ENCODE measurements at regions not wholly inside any gene's neighbourhood (a gene's known extent, or its start where the extent isn't known, plus 50 kb on each side); places are given as distances from the start of the nearest gene placed in this dataset.

DNA sequence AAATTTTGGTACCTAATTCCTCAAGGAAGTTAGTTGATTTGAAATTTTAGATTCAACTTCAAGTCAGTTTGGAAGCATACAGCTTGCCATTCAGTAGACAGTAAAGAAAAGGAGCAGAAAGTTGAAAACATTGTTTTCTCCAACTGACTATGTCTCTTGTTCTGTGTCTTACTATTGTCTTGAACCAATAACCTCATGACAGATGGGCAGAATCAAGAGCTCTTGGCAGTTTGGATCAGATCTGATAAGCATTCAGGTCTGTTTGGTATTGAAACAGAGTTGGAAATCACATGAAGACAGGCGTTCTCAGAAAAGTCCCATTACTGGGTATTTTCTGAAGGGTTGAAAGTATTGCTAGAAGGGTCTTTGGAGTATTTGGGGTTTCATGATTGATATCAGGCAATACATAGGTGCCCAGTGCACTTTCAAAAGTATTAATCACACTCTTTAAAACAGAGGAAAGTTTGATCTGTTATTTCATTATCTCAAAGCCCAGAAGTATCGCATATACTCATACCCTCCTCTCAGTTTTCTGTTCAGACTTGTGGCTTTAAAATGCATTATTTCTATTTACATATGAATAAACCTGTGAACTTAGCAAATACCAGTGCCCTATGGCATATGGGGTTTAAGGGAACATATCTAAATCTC is 428.4 kb upstream of the ZEB2 start:
- DNase-seq = no peak

DNA sequence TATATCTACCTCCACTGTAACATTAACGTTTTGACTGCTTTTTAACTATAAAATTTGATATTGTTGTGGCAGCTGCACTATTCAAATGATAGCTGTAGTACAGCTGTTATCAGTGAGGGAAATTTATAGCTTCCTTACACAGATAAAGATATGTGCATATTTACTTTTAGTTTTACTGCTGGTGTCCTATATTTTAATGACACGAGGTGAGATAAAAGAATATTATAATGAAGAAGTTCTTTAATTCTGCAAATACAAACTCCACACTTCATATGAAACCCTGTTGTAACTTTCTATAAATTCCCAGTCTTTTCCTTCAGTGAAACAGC is 427.8 kb upstream of the ZEB2 start:
- DNase-seq = no peak

DNA sequence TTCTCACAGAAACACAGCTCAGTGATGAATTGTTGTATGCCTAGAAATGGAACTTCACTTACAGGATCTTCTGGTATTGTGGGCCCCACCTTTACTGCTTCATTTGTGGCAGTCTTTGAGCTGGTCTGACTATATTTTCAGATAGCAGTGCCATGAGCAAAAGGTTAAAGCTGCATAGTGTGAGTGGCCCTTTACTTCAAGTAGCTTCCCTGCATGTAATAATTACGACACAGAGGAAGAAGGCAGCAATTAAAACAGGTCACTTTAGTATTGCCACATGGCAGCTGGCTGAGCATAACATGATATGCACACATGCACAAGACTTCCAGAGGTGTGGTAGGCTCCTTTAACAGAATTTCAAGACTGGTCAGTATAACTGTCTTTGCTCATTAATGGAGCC is 426.3 kb upstream of the ZEB2 start:
- DNase-seq = no peak

DNA sequence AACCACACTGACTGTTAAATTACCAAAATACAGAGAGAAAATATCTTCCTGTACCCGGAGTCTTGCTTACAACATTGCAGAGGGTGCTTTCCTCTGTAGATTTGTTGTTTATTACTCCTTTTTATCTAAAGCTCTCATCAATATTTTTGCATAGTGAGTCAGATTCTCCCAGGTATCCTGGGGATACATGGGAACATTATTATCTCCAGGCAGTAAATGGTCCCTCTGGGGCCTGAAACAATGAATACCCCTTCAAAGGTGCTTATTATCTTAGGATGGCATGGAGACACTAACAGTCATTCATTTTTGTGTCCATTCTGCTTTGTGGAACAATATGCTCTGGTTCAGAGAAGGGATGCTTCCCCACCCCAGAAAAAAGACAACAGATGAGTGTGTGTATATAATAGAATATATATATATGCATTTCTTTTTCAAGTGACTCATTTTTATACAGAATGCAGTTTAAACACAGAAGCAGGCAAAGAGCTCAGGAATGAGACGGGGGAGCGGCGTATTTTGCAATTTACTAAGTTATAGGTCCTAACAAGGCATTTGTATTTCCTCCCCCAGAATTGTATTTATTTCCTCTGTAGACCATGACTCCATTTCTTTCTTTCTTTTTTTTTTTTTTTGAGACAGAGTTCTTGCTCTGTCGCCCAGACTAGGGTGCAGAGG is 424.8 kb upstream of the ZEB2 start:
- DNase-seq = no peak

DNA sequence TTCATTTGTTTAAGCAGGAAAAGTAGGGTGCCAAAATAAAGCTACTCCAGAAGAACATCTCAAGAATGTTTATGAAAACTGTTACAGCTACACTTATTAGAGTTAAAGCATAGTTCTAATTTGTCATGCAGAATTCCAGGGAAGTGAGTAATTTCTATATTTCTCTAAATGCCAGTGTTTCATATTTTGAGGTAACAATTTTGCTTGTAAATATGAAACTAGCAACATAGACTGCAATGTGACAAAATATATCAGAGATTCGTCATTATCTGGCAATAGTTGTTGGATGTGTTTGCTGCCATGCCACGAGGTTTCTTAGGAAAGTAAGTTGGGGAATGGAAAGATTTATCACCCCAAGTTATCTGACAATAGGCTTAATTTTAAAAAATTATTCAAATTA is 424.1 kb upstream of the ZEB2 start:
- no peak for DNase-seq

DNA sequence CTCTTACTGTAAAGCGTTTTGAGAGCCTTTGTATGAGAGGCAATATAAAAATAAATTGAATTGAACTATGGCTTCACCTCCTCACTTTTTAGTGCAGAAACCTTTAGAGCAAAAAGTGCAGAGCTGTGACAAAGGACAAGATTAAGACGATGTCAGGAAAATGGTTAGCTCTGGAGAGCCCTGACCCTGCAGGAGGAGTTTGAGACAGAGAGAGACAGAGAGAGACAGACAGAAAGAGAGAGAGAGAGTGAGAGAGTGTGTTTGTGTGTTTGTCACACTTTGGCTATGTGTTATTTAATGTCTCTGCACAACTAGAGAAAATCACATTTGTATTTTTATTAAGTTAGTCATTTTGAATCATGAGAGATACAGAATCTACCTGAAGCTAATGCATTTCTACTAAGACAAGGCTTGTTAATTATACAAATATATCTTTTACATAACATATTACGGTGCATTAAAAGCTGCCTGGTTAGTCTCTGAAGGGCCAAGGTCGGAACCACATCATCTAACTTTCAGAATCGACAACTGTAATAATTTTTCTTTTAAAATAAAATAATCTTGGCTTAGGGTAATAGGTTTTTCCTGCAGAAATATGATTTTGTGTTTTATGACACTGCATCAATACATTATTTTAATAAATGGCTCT is 423.5 kb upstream of the ZEB2 start:
- DNase-seq = no peak

DNA sequence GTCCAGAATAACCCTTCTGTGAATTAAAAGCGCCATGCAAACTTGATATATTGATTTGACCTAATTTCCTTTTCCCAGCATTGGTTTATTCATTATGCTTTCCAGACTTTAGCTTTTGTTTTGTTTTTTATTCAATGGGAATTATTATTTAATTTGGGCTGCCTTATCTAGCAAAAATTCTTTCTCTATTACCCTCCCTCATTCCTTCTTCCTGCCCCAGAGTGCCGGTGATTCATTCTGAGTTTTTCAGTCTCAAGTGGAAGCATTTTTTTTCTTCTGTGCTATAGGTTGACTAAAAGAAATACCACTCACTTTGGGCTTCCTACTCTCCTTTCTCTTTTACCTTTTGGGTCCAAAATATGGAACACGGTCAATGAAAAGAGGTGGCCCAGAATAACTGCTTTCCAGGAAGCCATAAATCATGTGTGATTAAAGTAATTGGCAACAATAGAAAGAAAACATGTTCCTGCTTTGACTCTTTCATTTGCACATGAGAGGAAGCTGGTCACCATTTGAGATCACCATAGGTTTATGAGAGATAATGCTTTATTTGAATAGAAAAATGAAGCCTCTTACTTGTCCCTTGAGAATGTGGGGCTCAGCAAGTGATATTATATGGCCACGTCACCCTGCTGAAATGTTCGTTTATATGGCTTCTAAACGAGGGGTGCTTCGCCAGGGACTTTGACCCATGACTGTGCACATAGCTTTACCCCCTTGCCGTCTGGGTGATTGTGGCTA is 422.8 kb upstream of the ZEB2 start:
- DNase-seq = no peak

DNA sequence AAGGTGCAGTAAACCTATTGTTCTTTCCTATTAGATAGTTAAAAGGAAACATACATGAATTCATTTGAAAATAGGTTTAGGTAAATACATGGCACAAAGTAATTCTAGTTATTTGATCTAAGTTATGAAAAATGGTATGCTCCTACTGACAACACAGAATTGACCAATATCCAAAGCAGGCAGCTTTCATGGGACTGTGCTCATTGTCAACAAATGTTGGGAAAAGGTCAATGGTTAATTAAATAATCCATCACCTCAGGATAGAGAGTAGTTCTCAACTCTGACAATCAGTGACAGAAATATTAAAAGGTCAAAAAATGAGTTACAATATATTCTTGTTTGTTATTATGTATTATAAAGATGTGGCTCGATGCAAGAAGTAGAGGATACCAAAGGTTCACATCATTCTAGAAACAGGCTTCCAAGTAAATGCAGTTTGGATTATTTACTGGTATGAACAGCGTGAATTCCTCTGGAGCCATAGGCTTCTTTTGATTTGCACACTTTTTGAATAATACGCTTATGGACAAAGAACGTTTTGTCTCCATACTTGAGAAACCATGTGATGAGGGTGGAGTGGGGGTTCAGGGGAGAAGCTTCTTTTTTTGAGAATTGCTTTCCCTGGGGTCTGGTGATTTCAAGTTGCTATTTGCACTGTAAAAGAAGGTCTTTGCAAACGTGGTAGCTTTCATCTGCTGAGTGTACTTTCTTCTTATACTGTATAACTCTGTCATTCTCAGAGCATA is 422.0 kb upstream of the ZEB2 start:
- DNase-seq = no peak

DNA sequence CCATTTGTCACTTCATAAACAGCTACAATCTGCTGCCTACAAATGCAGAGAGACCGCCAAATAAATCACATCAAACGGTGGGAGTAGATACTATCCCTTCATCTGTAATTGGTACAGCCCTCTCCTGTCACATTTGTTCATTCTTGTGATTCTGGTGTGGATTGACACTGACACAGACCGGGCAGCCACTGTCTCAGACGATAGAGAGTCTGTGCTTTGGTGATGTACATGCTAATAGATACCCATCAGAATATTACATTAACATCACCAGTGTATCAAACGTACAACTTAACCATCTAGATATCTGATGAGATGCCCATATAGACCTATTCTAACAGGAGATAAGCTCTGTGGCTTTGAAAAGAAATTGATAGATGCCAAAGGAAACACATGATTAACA is 419.7 kb upstream of the ZEB2 start:
- no peak for DNase-seq

DNA sequence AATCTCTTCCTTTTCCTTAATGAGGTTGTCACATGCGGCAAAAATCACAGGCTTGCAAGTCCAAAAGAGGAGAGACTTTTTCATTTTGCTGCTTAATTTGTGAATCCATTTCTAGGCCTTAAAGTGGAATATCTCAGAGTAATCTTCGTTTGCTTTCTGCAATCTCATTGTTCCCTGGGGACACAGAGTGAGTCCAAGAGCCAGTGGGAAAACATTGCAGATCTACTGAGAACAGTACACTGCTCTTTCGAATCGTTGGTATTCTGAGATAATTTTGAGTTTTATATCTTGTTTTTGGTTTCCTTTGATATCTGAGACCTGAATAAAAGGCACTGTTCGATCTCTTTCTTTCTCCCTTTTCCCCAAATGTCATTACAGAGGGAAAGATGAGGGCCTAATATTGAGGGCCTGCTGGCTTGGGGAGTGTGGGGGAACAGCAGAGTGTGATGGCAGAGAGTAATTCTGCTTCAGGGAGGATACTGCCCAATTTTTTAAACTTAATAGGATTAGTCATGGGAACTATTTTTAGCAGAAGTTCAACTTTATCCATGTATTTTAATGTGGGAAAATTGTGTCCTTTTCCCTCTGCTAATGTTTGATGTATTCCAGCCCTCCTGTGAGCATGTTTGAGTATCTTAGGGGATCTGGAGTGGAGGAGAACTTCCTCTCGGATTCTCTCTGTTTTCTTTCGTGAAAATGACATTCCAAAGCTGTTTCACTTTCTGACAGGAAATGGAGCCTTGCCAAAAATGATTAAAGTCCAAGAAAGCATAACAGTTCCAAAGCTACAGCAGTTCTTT is 418.2 kb upstream of the ZEB2 start:
- DNase-seq = no peak

DNA sequence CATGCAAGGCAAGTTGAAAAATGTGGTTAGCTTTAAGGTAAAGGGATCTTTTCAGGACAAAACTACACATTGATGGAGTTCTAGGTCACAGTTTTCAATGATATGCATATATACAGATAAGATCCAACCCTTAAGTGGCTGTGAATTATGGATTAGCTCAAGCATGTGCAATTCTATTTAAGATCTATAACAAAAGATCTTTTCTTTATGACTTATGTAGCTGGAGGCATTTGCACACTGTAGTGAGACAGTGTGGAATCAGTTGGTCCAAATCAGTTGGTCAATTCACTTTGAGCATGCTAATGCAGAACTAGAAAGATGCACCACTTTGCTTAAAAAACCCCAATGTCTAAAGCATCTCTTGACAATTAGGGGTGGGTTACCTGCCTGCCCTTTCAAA is 417.1 kb upstream of the ZEB2 start:
- no peak for DNase-seq

DNA sequence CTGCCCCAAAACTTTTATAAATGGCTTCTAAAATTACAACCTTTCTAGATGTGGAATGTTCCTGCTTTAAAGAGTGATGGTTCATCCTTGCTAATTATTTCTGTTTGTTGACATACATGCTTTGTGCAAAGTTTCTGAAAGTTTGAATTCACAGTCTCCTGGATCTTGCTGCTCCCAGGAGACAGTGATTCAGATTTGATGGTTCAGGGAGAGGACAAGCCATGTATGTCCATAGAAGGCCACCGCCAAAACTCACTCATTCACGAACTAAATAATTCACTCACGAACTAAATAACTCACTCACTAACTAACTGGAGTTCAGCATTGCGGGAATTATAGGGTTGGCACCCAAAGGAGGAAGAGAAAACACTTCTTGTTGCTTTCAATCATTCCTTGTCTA is 416.5 kb upstream of the ZEB2 start:
- DNase-seq = no peak

DNA sequence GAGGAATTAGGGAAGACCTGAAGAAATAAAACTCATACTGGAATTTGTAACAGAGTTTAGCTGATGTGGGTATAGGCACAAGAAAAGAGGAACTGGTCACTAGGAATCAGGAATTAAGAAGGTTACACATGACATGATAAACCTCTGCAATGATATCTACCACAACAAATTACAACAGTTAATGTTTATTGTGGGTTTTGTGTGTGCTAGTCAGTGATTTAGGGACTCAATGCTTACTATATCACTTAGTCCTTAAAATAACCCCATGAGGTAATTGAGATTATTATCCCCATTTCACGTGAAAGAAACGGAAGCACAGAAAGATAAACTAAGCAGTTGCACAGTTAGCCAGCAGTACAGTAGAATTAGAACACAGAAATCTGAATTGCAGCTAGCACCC is 415.8 kb upstream of the ZEB2 start:
- no peak for DNase-seq

DNA sequence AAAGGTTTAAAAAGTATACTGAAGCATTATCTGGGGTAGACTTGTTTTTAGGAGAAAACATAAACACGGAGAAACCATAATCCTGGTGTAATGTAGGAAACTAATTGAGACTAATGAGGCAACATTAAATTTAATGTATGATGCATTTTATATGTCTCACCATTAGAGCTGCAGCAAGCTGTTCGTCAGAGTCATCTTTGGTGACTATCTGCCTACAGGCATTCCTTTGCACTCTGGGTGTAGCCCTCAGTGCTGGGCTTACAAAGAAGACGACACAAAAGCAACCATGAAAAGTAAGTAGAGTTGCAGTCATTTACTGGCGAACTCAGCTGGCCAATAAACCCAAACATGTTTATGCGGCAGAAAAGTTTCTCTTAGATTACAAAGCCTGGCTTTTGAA is 415.3 kb upstream of the ZEB2 start:
- no peak for DNase-seq

DNA sequence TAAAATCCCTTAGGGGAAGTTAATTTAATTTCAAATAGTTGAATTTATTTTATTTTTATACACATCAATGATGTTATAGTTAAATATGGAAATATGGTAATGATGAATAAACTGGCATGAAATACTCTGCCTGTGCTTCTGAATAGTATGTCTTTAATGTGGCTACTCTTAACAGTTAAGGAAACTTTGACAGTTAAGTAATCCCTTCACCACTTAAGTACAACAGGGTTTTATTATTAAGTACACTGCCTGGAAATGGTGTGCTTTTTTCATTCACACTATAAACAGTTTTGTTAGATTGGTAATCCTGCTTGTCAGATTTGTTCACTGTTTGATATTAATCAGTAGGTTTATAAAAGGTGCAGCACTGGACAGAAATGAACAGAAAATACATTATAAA is 412.0 kb upstream of the ZEB2 start:
- DNase-seq = no peak

DNA sequence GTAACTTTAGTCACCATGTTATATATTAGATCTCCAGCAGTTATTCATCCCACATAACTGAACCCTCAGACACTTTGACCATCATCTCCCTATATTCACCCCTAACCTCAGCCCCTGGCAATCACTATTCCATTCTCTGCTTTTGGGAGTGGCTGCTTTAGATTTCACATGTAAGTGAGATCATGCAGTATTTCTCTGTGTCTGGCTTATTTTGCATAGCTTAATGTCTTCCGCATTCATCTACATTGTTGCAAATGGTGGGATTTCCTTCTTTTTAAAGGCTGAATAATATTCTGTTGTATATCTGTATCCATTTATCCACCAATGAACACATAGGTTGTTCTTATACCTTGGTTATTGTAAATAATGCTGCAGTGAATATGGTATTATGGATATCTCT is 411.6 kb upstream of the ZEB2 start:
- DNase-seq = no peak

DNA sequence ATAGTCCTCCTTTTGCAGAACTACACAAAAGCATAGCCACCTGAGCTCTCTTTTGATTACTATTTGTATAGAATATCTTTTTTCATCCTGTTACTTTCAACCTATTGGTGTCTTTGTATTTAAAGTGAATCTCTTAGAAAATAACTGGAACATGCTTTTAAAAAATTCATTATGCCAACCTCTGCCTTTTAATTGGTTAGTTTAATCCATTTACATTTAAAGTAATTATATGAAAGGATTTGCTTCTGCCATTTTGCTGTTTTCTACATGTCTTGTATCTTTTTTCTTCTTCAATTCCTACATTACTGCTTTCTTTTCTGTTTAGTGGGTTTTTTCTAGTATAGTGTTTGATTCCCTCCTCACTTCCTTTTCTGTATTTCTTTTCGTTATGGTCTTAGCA is 407.5 kb upstream of the ZEB2 start:
- DNase-seq = no peak

DNA sequence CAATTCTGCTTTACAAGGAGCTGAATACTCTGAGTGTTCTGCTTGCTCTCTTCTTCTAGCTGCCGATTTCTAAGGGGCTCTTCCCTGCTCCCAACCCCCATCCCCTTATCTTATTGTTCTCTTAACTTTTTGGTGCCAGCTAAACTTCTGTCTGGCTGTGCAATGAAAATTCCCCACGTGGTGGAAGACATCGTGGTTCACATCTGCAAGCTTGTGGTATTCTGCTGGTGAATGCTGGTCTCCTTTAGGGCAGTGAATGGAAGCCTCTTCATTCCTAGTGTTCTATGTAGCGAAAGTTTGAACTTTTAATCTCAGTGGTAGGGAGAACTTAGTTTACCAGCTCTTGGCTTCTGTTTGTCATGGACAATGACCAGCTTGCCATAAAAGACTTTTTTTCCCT is 406.0 kb upstream of the ZEB2 start:
- no peak for DNase-seq

DNA sequence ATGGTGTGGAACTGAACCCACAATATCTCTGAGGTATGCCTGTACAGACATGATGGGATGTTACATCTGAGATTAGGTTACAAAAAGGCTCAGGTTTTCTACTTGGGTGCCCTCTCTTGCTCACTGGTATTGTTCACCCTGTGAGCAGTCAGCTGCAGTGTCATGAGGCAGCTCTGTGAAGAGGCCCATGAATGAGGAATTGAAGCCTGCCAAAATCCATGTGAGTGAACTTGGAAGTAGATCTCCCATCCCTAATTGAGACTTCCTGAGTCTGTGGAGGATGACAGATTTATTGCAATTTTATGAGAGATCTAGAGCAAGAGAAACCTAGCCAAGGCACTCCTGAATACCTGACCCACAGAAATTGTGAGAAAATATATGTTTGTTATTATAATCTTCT is 404.9 kb upstream of the ZEB2 start:
- no peak for DNase-seq

DNA sequence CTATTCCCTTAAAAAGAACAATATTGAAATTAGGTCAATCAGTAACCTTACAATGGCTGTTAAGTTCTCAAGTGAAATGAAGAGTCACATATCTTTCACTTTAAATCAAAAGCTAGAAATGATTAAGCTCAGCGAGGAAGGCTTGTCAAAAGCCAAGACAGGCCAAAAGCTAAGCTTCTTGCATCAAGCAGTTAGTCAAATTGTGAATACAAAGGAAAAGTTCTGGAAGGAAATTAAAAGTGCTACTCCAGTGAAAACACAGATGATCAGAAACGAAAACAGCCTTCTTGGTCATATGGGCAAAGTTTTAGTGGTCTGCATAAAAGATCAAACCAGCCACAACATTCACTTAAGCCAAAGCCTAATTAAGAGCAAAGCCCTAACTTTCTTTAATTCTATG is 402.6 kb upstream of the ZEB2 start:
- DNase-seq = no peak

DNA sequence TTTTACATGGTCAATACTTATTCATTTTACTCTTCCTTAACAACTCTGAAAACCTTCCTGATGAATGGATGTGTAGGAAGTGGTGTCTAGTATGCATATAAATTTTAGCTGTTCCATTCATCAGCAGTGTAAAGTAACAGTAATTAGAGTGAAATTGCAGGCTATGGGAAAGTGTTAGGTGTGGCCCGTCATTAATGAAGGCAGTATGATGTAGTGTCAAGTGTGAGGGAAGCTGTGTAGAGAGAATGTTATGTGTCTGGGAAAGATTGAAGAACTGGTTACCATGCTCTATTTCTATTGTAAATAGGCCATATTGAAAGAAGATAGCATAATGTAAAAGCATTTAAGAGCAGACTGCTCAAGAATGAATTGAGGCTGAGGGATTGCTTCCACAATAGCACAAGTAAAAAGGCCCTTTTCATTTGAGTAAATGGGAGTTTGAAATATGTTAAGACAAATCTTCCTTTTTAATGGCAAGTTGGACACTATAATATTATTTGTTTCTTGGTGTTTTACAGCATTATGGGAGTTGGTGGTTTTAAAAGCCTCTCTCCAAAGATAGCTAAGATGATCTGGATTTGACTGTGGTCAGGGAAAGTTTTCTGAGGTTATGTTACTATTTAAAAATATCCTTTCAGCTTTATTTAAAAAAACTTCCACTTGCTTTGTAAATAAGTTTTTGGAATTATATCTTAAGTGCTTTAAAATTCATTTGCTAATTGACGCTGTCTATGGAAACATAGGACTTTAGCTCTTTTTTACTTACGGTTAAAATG is 401.0 kb upstream of the ZEB2 start:
- no peak for DNase-seq

Measured in stimulated activated naive CD4-positive, alpha-beta T cell (primary cell).